Esophagus squamous epithelium (tissue), 5 donors: ENCODE measurements at regions not wholly inside any gene's neighbourhood (a gene's known extent, or its start where the extent isn't known, plus 50 kb on each side); places are given as distances from the start of the nearest gene placed in this dataset.

Experiments used
- DNase-seq: peaks from one replicate; lab custom pipeline; 2025; lab: John Stamatoyannopoulos, UW
- H3K27ac ChIP-seq, 4 donors: fragments of 200-600 bp; sonication (generic); one replicate each; pipeline ENCODE4 v1.5.1; 2016 to 2019; ENCODE audit warnings: mild to moderate bottlenecking in 1 of 4
- H3K27me3 ChIP-seq, 4 donors: fragments of 200-600 bp; sonication (generic); 1 replicate in 3 of 4; 2 replicates in 1 of 4; pipeline versions ENCODE4 v1.5.1 to v1.6.0; 2017 to 2021; ENCODE audit warnings: antibody characterized with exemption in 1 of 4
- H3K36me3 ChIP-seq, 3 donors: fragments of 200-600 bp; sonication (generic); one replicate each; pipeline ENCODE4 v1.5.1; 2016 to 2019
- H3K4me1 ChIP-seq, 3 donors: fragments of 200-600 bp; sonication (generic); one replicate each; pipeline ENCODE4 v1.5.1; 2017 to 2019
- H3K4me3 ChIP-seq, 4 donors: fragments of 200-600 bp; sonication (generic); 1 replicate in 3 of 4; 2 replicates in 1 of 4; pipeline ENCODE4 v1.5.1; 2016 to 2019; ENCODE audit warnings: mild to moderate bottlenecking in 2 of 4, moderate library complexity in 1 of 4
- H3K9me3 ChIP-seq, 3 donors: fragments of 200-600 bp; sonication (generic); one replicate each; pipeline ENCODE4 v1.5.1; 2016 to 2019
- CTCF ChIP-seq, 6 experiments: fragments of 450-650 bp in 4 of 6; fragments of 200-600 bp in 2 of 6; sonication (generic) in 2 of 6; IDR thresholded peaks; one replicate each; pipeline ENCODE4 v1.5.1; 2016 to 2019; ENCODE audit warnings: antibody characterized with exemption in 6 of 6, mild to moderate bottlenecking in 4 of 6, moderate library complexity in 4 of 6
- POLR2A ChIP-seq, 4 donors: fragments of 450-650 bp; IDR thresholded peaks; one replicate each; pipeline ENCODE4 v1.6.1; 2017; ENCODE audit warnings: antibody characterized with exemption in 4 of 4, mild to moderate bottlenecking in 4 of 4, moderate library complexity in 3 of 4
- WGBS, 2 donors: methylation state at CpG; one replicate each; pipeline ENCODE4 v1.1.5; 2018; 5-methylcytosine and 5-hydroxymethylcytosine counted together
- intact Hi-C: fragments of 100-400 bp; cut with DNase I; formaldehyde crosslinking; loops from one replicate; pipeline ENCODE4 v1.15.0; 2022
- donor health status: DM: yes; HTN: yes; CAD: no.

GRCh38 chr3:163166197-163166596 lies 1669.6 kb downstream of the OTOL1 start:
- WGBS, 2 donors: 50 to 62% methylated on average over 1 of the region's 1 CpG
- no peak overlapping the region for H3K4me3 ChIP-seq

GRCh38 chr3:163159306-163159705 lies 1662.7 kb downstream of the OTOL1 start:
- Histone ChIP-seq H3K9me3 (no peaks in the 10 kb centered on the region), H3K27me3 (no peaks in the 10 kb centered on the region), H3K4me3 (no peak overlapping the region), H3K4me1 (no peaks in the 10 kb centered on the region), H3K36me3 (no peaks in the 10 kb centered on the region), H3K27ac (no peak overlapping the region)
- no peak for DNase-seq
- intact Hi-C loops: no loop called here
- WGBS, 2 donors: 45 to 57% methylated on average over 2 of the region's 2 CpGs
- TF ChIP-seq POLR2A (IDR thresholded peaks at IDR 0.05): no peak
- no peak for TF ChIP-seq CTCF (IDR thresholded peaks at IDR 0.05)

More at GRCh38 chr3:163166197-163166596, 1669.6 kb downstream of the OTOL1 start:
- intact Hi-C loops: no loop called here
- Histone ChIP-seq H3K9me3 (peaks cover 0 to 18% (median 0%) of the 10 kb centered on the region in 3 donors), H3K4me1 (no peaks in the 10 kb centered on the region), H3K27me3 (no peaks in the 10 kb centered on the region), H3K36me3 (no peaks in the 10 kb centered on the region), H3K27ac (no peak overlapping the region)
- DNase-seq: no peak
- TF ChIP-seq POLR2A (IDR thresholded peaks at IDR 0.05): no peak
- TF ChIP-seq CTCF (IDR thresholded peaks at IDR 0.05): no peak

- DNase-seq: no peak
- Histone ChIP-seq H3K27me3 (no peaks in the 10 kb centered on the region), H3K4me3 (no peak overlapping the region), H3K27ac (no peak overlapping the region), H3K36me3 (no peaks in the 10 kb centered on the region), H3K9me3 (peaks cover 0 to 6% (median 0%) of the 10 kb centered on the region in 3 donors), H3K4me1 (no peaks in the 10 kb centered on the region)
- intact Hi-C loops: no loop called here
- 55 to 64% methylated on average over 4 of the region's 4 CpGs for WGBS, 2 donors
- TF ChIP-seq CTCF (IDR thresholded peaks at IDR 0.05): no peak
- TF ChIP-seq POLR2A (IDR thresholded peaks at IDR 0.05): no peak
Observed at GRCh38 chr3:163139600-163139999, 1643.0 kb downstream of the OTOL1 start.

GRCh38 chr3:163138258-163138657 lies 1641.7 kb downstream of the OTOL1 start:
- no peaks in the 10 kb centered on the region for H3K4me1 ChIP-seq
- DNase-seq: no peak
- H3K9me3 ChIP-seq: peaks cover 0 to 6% (median 0%) of the 10 kb centered on the region in 3 donors
- H3K27me3 ChIP-seq: no peaks in the 10 kb centered on the region
- H3K27ac ChIP-seq: no peak overlapping the region
- no peak overlapping the region for H3K4me3 ChIP-seq
- H3K36me3 ChIP-seq: no peaks in the 10 kb centered on the region
- 63 to 74% methylated on average over 2 of the region's 2 CpGs for WGBS, 2 donors
- intact Hi-C loops: no loop called here
- TF ChIP-seq POLR2A (IDR thresholded peaks at IDR 0.05) (no peak), CTCF (IDR thresholded peaks at IDR 0.05) (no peak)

DNA sequence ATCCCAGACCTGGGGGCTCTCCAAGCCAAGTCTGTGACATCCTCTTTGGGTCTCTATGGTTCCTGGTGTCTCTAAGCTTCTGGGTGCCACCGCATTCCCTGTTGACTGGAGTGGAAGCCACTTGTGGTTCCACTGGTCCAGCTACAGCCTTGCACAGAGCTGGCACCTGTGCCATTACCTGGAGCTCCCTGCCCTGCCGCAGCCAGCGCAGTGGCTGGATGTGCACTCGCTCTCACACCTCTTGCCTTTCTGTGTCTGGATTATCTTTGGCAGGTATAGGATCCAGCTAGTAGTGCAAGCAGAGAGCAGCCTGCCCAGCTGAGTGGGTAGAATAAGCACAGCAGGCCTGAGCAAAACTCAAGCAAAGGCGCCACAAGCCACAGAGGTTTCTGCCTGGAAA lies 1635.5 kb downstream of the OTOL1 start:
- Histone ChIP-seq H3K4me3 (no peak overlapping the region), H3K27me3 (no peaks in the 10 kb centered on the region), H3K27ac (no peak overlapping the region), H3K9me3 (no peaks in the 10 kb centered on the region), H3K4me1 (no peaks in the 10 kb centered on the region), H3K36me3 (no peaks in the 10 kb centered on the region)
- TF ChIP-seq POLR2A (IDR thresholded peaks at IDR 0.05): no peak
- TF ChIP-seq CTCF (IDR thresholded peaks at IDR 0.05): no peak
- 83 to 87% methylated on average over 2 to 5 of the region's 5 CpGs for WGBS, 2 donors
- intact Hi-C loops: no loop called here
- DNase-seq: no peak
